ENCODE measurements at regions not wholly inside any gene's neighbourhood (a gene's known extent, or its start where the extent isn't known, plus 50 kb on each side); places are given as distances from the start of the nearest gene placed in this dataset.
"Not testable (repeated sequence)": the region's sequence is repeated elsewhere in the genome, so short reads cannot be mapped to it uniquely, and the experiment has no call there.

GRCh38 chr6:21282360-21282759 lies 311.2 kb upstream of the SOX4 start:
- not testable (repeated sequence) for DNase-seq (ENCODE audit: low read depth); H3K4me3 ChIP-seq (ENCODE audit: low read length)

DNA sequence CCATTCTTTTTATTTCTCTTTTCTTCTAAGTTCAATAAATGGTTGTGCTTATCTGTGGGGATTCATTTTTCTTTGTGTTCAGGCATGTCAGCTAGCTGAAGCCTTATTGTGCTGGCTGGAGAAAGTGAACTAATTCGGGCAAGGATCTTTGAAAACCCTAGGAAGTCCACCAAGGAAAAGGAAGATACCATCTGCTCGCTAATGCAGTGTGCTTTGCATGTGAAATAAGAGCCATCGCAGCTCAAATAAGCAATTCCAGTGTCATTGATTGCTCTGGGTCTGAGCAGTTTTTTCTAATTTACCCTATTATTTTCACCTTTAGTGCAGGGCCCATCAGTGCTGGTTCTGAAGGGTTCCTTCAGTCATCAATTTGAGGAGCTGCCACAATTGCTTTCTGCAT lies 309.4 kb upstream of the SOX4 start:
- no peak overlapping the region for H3K4me3 ChIP-seq (ENCODE audit: low read length)
- TF ChIP-seq CTCF (conservative IDR thresholded peaks at IDR 0.05; ENCODE audit: low read length), result no peak
- DNase-seq (ENCODE audit: low read depth), result no peak

DNA sequence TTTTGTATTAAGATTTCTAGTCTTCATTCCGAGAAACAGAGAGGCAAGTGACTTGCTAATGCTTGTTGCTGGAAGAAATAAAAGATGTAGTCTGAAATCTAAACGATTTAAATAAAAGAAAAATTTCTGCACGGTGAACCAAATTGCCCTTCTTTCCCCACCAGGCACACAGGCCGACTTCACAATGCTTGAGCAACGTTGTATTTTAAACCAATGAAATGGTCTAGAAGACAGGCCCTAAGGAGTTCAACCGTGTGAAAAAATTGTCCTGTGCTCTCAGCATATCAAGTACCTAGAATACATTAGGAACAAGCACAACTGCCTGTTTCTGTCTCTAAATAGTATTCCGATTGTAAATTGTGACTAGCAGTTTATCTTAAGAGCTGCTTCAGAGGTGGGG lies 308.8 kb upstream of the SOX4 start:
- no peak for DNase-seq (ENCODE audit: low read depth)
- TF ChIP-seq CTCF (conservative IDR thresholded peaks at IDR 0.05; ENCODE audit: low read length), result no peak
- no peak overlapping the region for H3K4me3 ChIP-seq (ENCODE audit: low read length)

- TF ChIP-seq CTCF (conservative IDR thresholded peaks at IDR 0.05; ENCODE audit: low read length), result no peak
- DNase-seq (ENCODE audit: low read depth), result no peak
Observed at GRCh38 chr6:21294144-21294543, 299.4 kb upstream of the SOX4 start.

GRCh38 chr6:21295506-21296240 lies 297.9 kb upstream of the SOX4 start:
- TF ChIP-seq CTCF (conservative IDR thresholded peaks at IDR 0.05; ENCODE audit: low read length), result no peak
- no peak for DNase-seq (ENCODE audit: low read depth)
- H3K4me3 ChIP-seq (ENCODE audit: low read length), result no peak overlapping the region

More at GRCh38 chr6:21294144-21294543, 299.4 kb upstream of the SOX4 start:
- H3K4me3 ChIP-seq (ENCODE audit: low read length), result no peak overlapping the region

- TF ChIP-seq CTCF (conservative IDR thresholded peaks at IDR 0.05; ENCODE audit: low read length), result no peak
- DNase-seq (ENCODE audit: low read depth), result no peak
Observed at GRCh38 chr6:21297665-21298064, 295.9 kb upstream of the SOX4 start.

DNA sequence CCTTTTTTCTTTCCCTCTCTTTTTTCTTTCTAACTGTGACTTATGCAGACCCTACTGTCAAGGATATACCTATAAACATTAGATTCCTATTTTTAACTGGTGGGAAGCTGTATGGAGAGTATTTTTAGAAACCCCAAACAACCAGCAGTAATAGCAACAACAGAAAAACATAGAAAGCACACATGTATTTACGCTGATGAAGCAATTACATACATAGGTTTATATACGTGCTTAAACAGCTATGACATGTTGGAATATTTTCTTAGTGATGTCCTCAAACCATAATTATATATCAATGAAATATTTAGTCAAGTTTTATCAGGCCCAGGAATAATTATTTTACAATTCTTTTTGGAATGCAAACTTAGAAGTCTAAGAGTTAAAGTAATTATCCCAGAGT lies 294.3 kb upstream of the SOX4 start:
- TF ChIP-seq CTCF (conservative IDR thresholded peaks at IDR 0.05; ENCODE audit: low read length), result no peak
- DNase-seq (ENCODE audit: low read depth), result no peak
- H3K4me3 ChIP-seq (ENCODE audit: low read length), result no peak overlapping the region

More at GRCh38 chr6:21297665-21298064, 295.9 kb upstream of the SOX4 start:
- no peak overlapping the region for H3K4me3 ChIP-seq (ENCODE audit: low read length)
